NCI-H526 (cell line): ENCODE measurements at regions not wholly inside any gene's neighbourhood (a gene's known extent, or its start where the extent isn't known, plus 50 kb on each side); places are given as distances from the start of the nearest gene placed in this dataset.
A peak's percentile ranks its signal among the peaks of the same experiment; 100 is the strongest.

Source experiments
- DNase-seq, 2 experiments: peaks; one replicate each; lab custom pipeline; 2025; lab: John Stamatoyannopoulos, UW

GRCh38 chr2:136557203-136557602 is 208.1 kb upstream of the THSD7B start:
- DNase-seq = no peak

GRCh38 chr2:136550181-136550580 is 215.2 kb upstream of the THSD7B start:
- DNase-seq = no peak

- no peak for DNase-seq
Observed at GRCh38 chr2:136539355-136539754, 226.0 kb upstream of the THSD7B start.

- no peak for DNase-seq
Observed at GRCh38 chr2:136538489-136538888, 226.9 kb upstream of the THSD7B start.

- DNase-seq = no peak
Observed at GRCh38 chr2:136534811-136535210, 230.5 kb upstream of the THSD7B start.

- no peak for DNase-seq
Observed at GRCh38 chr2:136532171-136532570, 233.2 kb upstream of the THSD7B start.

GRCh38 chr2:136531731-136532130 is 233.6 kb upstream of the THSD7B start:
- no peak for DNase-seq

- no peak for DNase-seq
Observed at GRCh38 chr2:136530146-136530545, 235.2 kb upstream of the THSD7B start.

- no peak for DNase-seq
Observed at GRCh38 chr2:136527560-136527959, 237.8 kb upstream of the THSD7B start.

GRCh38 chr2:136522724-136523123 is 242.6 kb upstream of the THSD7B start:
- no peak for DNase-seq

- DNase-seq = no peak
Observed at GRCh38 chr2:136517716-136518115, 247.6 kb upstream of the THSD7B start.

- no peak for DNase-seq
Observed at GRCh38 chr2:136510244-136510643, 255.1 kb upstream of the THSD7B start.

GRCh38 chr2:136505462-136505861 is 259.9 kb upstream of the THSD7B start:
- no peak for DNase-seq

GRCh38 chr2:136502660-136503059 is 262.7 kb upstream of the THSD7B start:
- DNase-seq = no peak

GRCh38 chr2:136497709-136498108 is 267.6 kb upstream of the THSD7B start:
- peak in 1 of 2 experiments; percentile 12 for DNase-seq

GRCh38 chr2:136496966-136497365 is 268.4 kb upstream of the THSD7B start:
- DNase-seq = no peak

GRCh38 chr2:136495636-136496035 is 269.7 kb upstream of the THSD7B start:
- no peak for DNase-seq

GRCh38 chr2:136492901-136493300 is 272.4 kb upstream of the THSD7B start:
- DNase-seq = no peak

GRCh38 chr2:136490100-136490499 is 275.2 kb upstream of the THSD7B start:
- DNase-seq = no peak

- no peak for DNase-seq
Observed at GRCh38 chr2:136487421-136487820, 277.9 kb upstream of the THSD7B start.

- no peak for DNase-seq
Observed at GRCh38 chr2:136486115-136486514, 279.2 kb upstream of the THSD7B start.

GRCh38 chr2:136482966-136483365 is 282.4 kb upstream of the THSD7B start:
- DNase-seq = no peak

- DNase-seq = no peak
Observed at GRCh38 chr2:136482006-136482405, 283.3 kb upstream of the THSD7B start.

GRCh38 chr2:136479696-136480095 is 285.6 kb upstream of the THSD7B start:
- no peak for DNase-seq

- DNase-seq = peak; percentile 18 to 51
Observed at GRCh38 chr2:136468799-136469369, 296.5 kb upstream of the THSD7B start.
